ENCODE measurements at regions not wholly inside any gene's neighbourhood (a gene's known extent, or its start where the extent isn't known, plus 50 kb on each side); places are given as distances from the start of the nearest gene placed in this dataset.

GRCh38 chr22:47807506-47807905 lies 1045.1 kb downstream of the TBC1D22A start:
- Histone ChIP-seq H4K20me1 (ENCODE audit: insufficient read depth, low read length) (no peaks in the 10 kb centered on the region), H3K9me3 (replicated peaks; ENCODE audit: insufficient read depth, low read length) (no peaks in the 10 kb centered on the region), H3K27ac (ENCODE audit: low read length) (no peak overlapping the region), H2AFZ (ENCODE audit: low read length) (no peak overlapping the region), H3K4me1 (ENCODE audit: low read length) (no peaks in the 10 kb centered on the region), H3F3A (ENCODE audit: insufficient read depth, low read length) (no peaks in the 10 kb centered on the region), H3K4me2 (ENCODE audit: low read depth, low read length) (no peak overlapping the region), H3K9me2 (replicated peaks; ENCODE audit: insufficient read depth, low read length) (no peaks in the 10 kb centered on the region), H3K4me3 (ENCODE audit: low read length) (no peak overlapping the region), H3K79me2 (ENCODE audit: low read length) (no peaks in the 10 kb centered on the region), H3K9ac (ENCODE audit: low read length) (no peak overlapping the region), H3K27me3 (replicated peaks; ENCODE audit: insufficient read depth, low read length) (no peaks in the 10 kb centered on the region), H3K36me3 (replicated peaks; ENCODE audit: insufficient read depth, low read length) (no peaks in the 10 kb centered on the region)
- TF ChIP-seq EZH2phosphoT487 (IDR thresholded peaks at IDR 0.05; ENCODE audit: low read length) (no peak), CTCF (IDR thresholded peaks at IDR 0.05; ENCODE audit: low read length) (no peak), EZH2 (optimal IDR thresholded peaks at IDR 0.05; ENCODE audit: low read depth, low read length) (no peak)
- DNase-seq: no peak

DNA sequence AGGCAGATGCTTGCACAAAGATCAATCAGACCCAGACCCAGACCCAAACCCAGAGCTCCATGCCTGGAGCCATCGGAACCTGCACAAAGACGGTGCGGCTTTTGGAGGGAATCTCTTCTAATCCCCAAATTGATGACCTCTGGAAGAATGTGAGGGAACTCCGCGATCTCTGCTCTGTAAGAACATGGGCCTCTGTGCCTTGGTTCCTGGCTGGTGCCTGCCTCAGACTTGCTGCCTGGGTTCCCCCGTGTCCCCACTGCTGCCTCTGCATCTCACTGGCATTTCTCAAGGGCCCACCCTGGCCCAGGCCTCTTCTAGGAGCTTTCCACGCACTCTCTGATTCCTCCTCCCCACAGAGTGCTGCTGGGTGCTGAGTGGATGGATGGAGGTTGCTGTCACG lies 1044.4 kb downstream of the TBC1D22A start:
- Histone ChIP-seq H3K4me3 (ENCODE audit: low read length) (no peak overlapping the region), H3F3A (ENCODE audit: insufficient read depth, low read length) (no peaks in the 10 kb centered on the region), H3K27me3 (replicated peaks; ENCODE audit: insufficient read depth, low read length) (no peaks in the 10 kb centered on the region), H3K27ac (ENCODE audit: low read length) (no peak overlapping the region), H4K20me1 (ENCODE audit: insufficient read depth, low read length) (no peaks in the 10 kb centered on the region), H3K79me2 (ENCODE audit: low read length) (no peaks in the 10 kb centered on the region), H3K4me2 (ENCODE audit: low read depth, low read length) (no peak overlapping the region), H2AFZ (ENCODE audit: low read length) (no peak overlapping the region), H3K9me2 (replicated peaks; ENCODE audit: insufficient read depth, low read length) (no peaks in the 10 kb centered on the region), H3K9me3 (replicated peaks; ENCODE audit: insufficient read depth, low read length) (no peaks in the 10 kb centered on the region), H3K36me3 (replicated peaks; ENCODE audit: insufficient read depth, low read length) (no peaks in the 10 kb centered on the region), H3K4me1 (ENCODE audit: low read length) (no peaks in the 10 kb centered on the region), H3K9ac (ENCODE audit: low read length) (no peak overlapping the region)
- no peak for TF ChIP-seq CTCF (IDR thresholded peaks at IDR 0.05; ENCODE audit: low read length)
- TF ChIP-seq EZH2phosphoT487 (IDR thresholded peaks at IDR 0.05; ENCODE audit: low read length): no peak
- no peak for TF ChIP-seq EZH2 (optimal IDR thresholded peaks at IDR 0.05; ENCODE audit: low read depth, low read length)
- DNase-seq: no peak

GRCh38 chr22:47805394-47805935 lies 1043.0 kb downstream of the TBC1D22A start:
- H3K9me2 ChIP-seq (replicated peaks; ENCODE audit: insufficient read depth, low read length): no peaks in the 10 kb centered on the region
- TF ChIP-seq CTCF (IDR thresholded peaks at IDR 0.05; ENCODE audit: low read length) (no peak), EZH2phosphoT487 (IDR thresholded peaks at IDR 0.05; ENCODE audit: low read length) (no peak), EZH2 (optimal IDR thresholded peaks at IDR 0.05; ENCODE audit: low read depth, low read length) (no peak)
- no peaks in the 10 kb centered on the region for H3K27me3 ChIP-seq (replicated peaks; ENCODE audit: insufficient read depth, low read length)
- no peak overlapping the region for H3K4me2 ChIP-seq (ENCODE audit: low read depth, low read length)
- no peaks in the 10 kb centered on the region for H3F3A ChIP-seq (ENCODE audit: insufficient read depth, low read length)
- H2AFZ ChIP-seq (ENCODE audit: low read length): no peak overlapping the region
- no peaks in the 10 kb centered on the region for H3K4me1 ChIP-seq (ENCODE audit: low read length)
- H3K4me3 ChIP-seq (ENCODE audit: low read length): no peak overlapping the region
- H3K36me3 ChIP-seq (replicated peaks; ENCODE audit: insufficient read depth, low read length): no peaks in the 10 kb centered on the region
- H3K27ac ChIP-seq (ENCODE audit: low read length): no peak overlapping the region
- no peak overlapping the region for H3K9ac ChIP-seq (ENCODE audit: low read length)
- no peaks in the 10 kb centered on the region for H3K79me2 ChIP-seq (ENCODE audit: low read length)
- no peaks in the 10 kb centered on the region for H3K9me3 ChIP-seq (replicated peaks; ENCODE audit: insufficient read depth, low read length)
- DNase-seq: no peak
- no peaks in the 10 kb centered on the region for H4K20me1 ChIP-seq (ENCODE audit: insufficient read depth, low read length)

All from MM.1S (cell line).